Gastroesophageal sphincter (tissue), 3 donors: ENCODE measurements at regions not wholly inside any gene's neighbourhood (a gene's known extent, or its start where the extent isn't known, plus 50 kb on each side); places are given as distances from the start of the nearest gene placed in this dataset.

Experiments
- EP300 ChIP-seq: sonication (generic); formaldehyde crosslinking; IDR thresholded peaks from one replicate; pipeline ENCODE4 v1.6.1; 2017; ENCODE audit warnings: antibody characterized with exemption, mild to moderate bottlenecking
- POLR2A ChIP-seq, 2 donors: fragments of 450-650 bp; IDR thresholded peaks; one replicate each; pipeline ENCODE4 v1.6.1; 2017; ENCODE audit warnings: antibody characterized with exemption in 2 of 2, mild to moderate bottlenecking in 2 of 2, moderate library complexity in 1 of 2
- POLR2AphosphoS5 ChIP-seq: sonication (generic); formaldehyde crosslinking; IDR thresholded peaks from one replicate; pipeline ENCODE4 v1.6.1; 2017; ENCODE audit warnings: antibody characterized with exemption
- TF ChIP-seq, protein P1 (sequence below), 4 experiments: fragments of 200-600 bp in 2 of 4; fragments of 450-650 bp in 2 of 4; sonication (generic) in 1 of 4; IDR thresholded peaks; one replicate each; pipeline ENCODE4 v1.5.1; 2017 to 2019; ENCODE audit warnings: antibody characterized with exemption in 4 of 4, mild to moderate bottlenecking in 2 of 4, moderate library complexity in 2 of 4

DNA sequence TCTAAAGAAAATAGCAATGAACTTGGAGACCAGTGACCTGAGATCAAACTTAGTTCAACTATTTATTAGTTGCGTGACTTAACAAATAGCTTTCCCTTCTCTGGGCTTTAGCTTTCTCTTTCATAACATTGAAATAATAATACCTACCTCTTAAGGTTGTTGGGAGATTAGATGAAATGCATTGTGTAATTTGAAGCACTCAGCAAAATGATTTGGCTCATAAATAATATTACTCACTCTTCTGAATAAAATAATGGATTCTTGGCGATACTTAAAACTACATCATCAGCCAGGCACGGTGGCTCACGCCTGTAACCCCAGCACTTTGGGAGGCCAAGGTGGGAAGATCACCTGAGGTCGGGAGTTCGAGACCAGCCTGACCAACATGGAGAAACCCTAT, 556.2 kb upstream of the JARID2 start:
- TF ChIP-seq, protein P1, sequence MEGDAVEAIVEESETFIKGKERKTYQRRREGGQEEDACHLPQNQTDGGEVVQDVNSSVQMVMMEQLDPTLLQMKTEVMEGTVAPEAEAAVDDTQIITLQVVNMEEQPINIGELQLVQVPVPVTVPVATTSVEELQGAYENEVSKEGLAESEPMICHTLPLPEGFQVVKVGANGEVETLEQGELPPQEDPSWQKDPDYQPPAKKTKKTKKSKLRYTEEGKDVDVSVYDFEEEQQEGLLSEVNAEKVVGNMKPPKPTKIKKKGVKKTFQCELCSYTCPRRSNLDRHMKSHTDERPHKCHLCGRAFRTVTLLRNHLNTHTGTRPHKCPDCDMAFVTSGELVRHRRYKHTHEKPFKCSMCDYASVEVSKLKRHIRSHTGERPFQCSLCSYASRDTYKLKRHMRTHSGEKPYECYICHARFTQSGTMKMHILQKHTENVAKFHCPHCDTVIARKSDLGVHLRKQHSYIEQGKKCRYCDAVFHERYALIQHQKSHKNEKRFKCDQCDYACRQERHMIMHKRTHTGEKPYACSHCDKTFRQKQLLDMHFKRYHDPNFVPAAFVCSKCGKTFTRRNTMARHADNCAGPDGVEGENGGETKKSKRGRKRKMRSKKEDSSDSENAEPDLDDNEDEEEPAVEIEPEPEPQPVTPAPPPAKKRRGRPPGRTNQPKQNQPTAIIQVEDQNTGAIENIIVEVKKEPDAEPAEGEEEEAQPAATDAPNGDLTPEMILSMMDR (IDR thresholded peaks at IDR 0.05), result no peak
- TF ChIP-seq POLR2AphosphoS5 (no peak), POLR2A (IDR thresholded peaks at IDR 0.05) (no peak), EP300 (no peak)
